HCT116 (cell line): ENCODE measurements at regions not wholly inside any gene's neighbourhood (a gene's known extent, or its start where the extent isn't known, plus 50 kb on each side); places are given as distances from the start of the nearest gene placed in this dataset.

Experiments
- ATAC-seq: fragments of 200-7000 bp; cut with Tn5 transposase; 2 replicates; pipeline ENCODE4 v1.9.1; 2020; ENCODE audit warnings: mild to moderate bottlenecking, moderate library complexity
- BruUV-seq: library from RNA; stranded (reverse); fragments of 400-500 nt; replicated peaks from 2 replicates; lab custom pipeline; 2021; lab: Mats Ljungman, UMichigan
- CTCF ChIA-PET: fragments of 300-600 bp; sonication (Branson Sonifier 250); formaldehyde crosslinking; loops from one replicate; lab custom pipeline; 2021; ENCODE audit warnings: antibody characterized with exemption; lab: Charles Lee
- POLR2A ChIA-PET: fragments of 300-600, 350-600 bp; sonication (Branson Sonifier 250); formaldehyde crosslinking; loops from one replicate; lab custom pipeline; 2021; ENCODE audit warnings: antibody characterized with exemption; lab: Charles Lee
- RAD21 ChIA-PET, 2 experiments: fragments of 300-600 bp; sonication (Branson Sonifier 250); formaldehyde crosslinking; loops; one replicate each; lab custom pipeline; 2023; ENCODE audit warnings: low total read pairs in 2 of 2; ENCODE audit not compliant: uncharacterized antibody in 2 of 2, unreplicated experiment in 2 of 2, low non-redundant PET in 1 of 2; lab: Charles Lee
- DNase-seq: peaks from one replicate; pipeline ENCODE4 v3.0.0-alpha.2; 2010; ENCODE audit warnings: low read depth, low spot score
- H2AFZ ChIP-seq: fragments of 200-600 bp; shearing (Covaris generic), sonication (generic); 2 replicates; pipeline ENCODE4 v1.6.1; 2017; ENCODE audit warnings: low read depth, mixed run types, mixed read lengths, antibody characterized with exemption, low read length; ENCODE audit not compliant: poor library complexity, severe bottlenecking
- H3K27ac ChIP-seq: 2 replicates; pipeline ENCODE4 v1.5.1; 2012; ENCODE audit warnings: low read depth, low read length
- H3K27me3 ChIP-seq: fragments of 200-600 bp; sonication (generic); 2 replicates; pipeline ENCODE4 v1.6.1; 2016; ENCODE audit warnings: mixed run types, low read length, mixed read lengths; ENCODE audit not compliant: insufficient read depth
- H3K36me3 ChIP-seq, 2 experiments: fragments of 200-500 bp in 1 of 2; fragments of 200-600 bp in 1 of 2; sonication (Bioruptor generic) in 1 of 2; sonication (generic) in 1 of 2; 2 replicates each; pipeline versions ENCODE4 v1.5.1 to v1.6.1; 2014 to 2016; ENCODE audit warnings: low read length in 2 of 2, inconsistent platforms in 1 of 2, mixed read lengths in 1 of 2, mixed run types in 1 of 2; ENCODE audit not compliant: insufficient read depth in 2 of 2, control insufficient read depth in 1 of 2
- H3K4me1 ChIP-seq, 2 experiments: fragments of 200-600 bp in 1 of 2; sonication (generic) in 1 of 2; 2 replicates each; pipeline versions ENCODE4 v1.5.1 to v1.6.1; 2012 to 2017; ENCODE audit warnings: low read length in 2 of 2, inconsistent platforms in 1 of 2, mild to moderate bottlenecking in 1 of 2, mixed read lengths in 1 of 2, mixed run types in 1 of 2, moderate library complexity in 1 of 2; ENCODE audit not compliant: insufficient read depth in 2 of 2, control insufficient read depth in 1 of 2
- H3K4me2 ChIP-seq: fragments of 200-600 bp; sonication (generic); 2 replicates; pipeline ENCODE4 v1.6.1; 2017; ENCODE audit warnings: mixed run types, low read length, mixed read lengths
- H3K4me3 ChIP-seq, 2 experiments: fragments of 200-600 bp in 1 of 2; sonication (generic) in 1 of 2; replicated peaks in 1 of 2; 2 replicates each; pipeline ENCODE4 v1.5.1; 2011 to 2016; ENCODE audit warnings: low read length in 2 of 2, control low read depth in 1 of 2, low read depth in 1 of 2, mild to moderate bottlenecking in 1 of 2, mixed read lengths in 1 of 2, mixed run types in 1 of 2
- H3K79me2 ChIP-seq: fragments of 200-600 bp; sonication (generic); 2 replicates; pipeline ENCODE4 v1.6.1; 2017; ENCODE audit warnings: mild to moderate bottlenecking, mixed run types, low read length, moderate library complexity, mixed read lengths; ENCODE audit not compliant: insufficient read depth
- H3K9ac ChIP-seq: fragments of 200-600 bp; sonication (generic); 2 replicates; pipeline ENCODE4 v1.6.1; 2016; ENCODE audit warnings: low read length, mixed read lengths
- H3K9me2 ChIP-seq: fragments of 200-600 bp; sonication (generic), shearing (Covaris generic); 2 replicates; pipeline ENCODE4 v1.6.1; 2017; ENCODE audit warnings: mixed run types, mild to moderate bottlenecking, moderate library complexity; ENCODE audit not compliant: insufficient read depth
- H3K9me3 ChIP-seq, 2 experiments: fragments of 200-500 bp in 1 of 2; fragments of 200-600 bp in 1 of 2; sonication (Bioruptor generic) in 1 of 2; sonication (generic) in 1 of 2; 2 replicates each; pipeline ENCODE4 v1.6.1; 2014 to 2017; ENCODE audit warnings: low read length in 2 of 2, mixed read lengths in 2 of 2, inconsistent platforms in 1 of 2, low read depth in 1 of 2, mild to moderate bottlenecking in 1 of 2, mixed run types in 1 of 2, moderate library complexity in 1 of 2; ENCODE audit not compliant: control insufficient read depth in 1 of 2, insufficient read depth in 1 of 2
- H4K20me1 ChIP-seq: fragments of 200-600 bp; sonication (generic), shearing (Covaris generic); 2 replicates; pipeline ENCODE4 v1.6.1; 2017; ENCODE audit warnings: mixed run types, mild to moderate bottlenecking, moderate library complexity; ENCODE audit not compliant: insufficient read depth
- CTCF ChIP-seq, 3 experiments: fragments of 200-600 bp in 1 of 3; sonication (generic) in 1 of 3; IDR thresholded peaks in 2 of 3; conservative IDR thresholded peaks in 1 of 3; 2 replicates each; pipeline ENCODE4 v1.5.1; 2012 to 2017; ENCODE audit warnings: low read depth in 2 of 3, low read length in 2 of 3, antibody characterized with exemption in 1 of 3, borderline replicate concordance in 1 of 3, control low read depth in 1 of 3, mild to moderate bottlenecking in 1 of 3, mixed read lengths in 1 of 3, mixed run types in 1 of 3, moderate library complexity in 1 of 3; ENCODE audit not compliant: insufficient read depth in 1 of 3
- EZH2 ChIP-seq: fragments of 200-600 bp; sonication (generic); IDR thresholded peaks from 2 replicates; pipeline ENCODE4 v1.6.1; 2017; ENCODE audit warnings: antibody characterized with exemption, mixed run types
- FOSL1 ChIP-seq: IDR thresholded peaks from 2 replicates; pipeline ENCODE4 v1.6.1; 2012; ENCODE audit warnings: low read depth
- MAX ChIP-seq: IDR thresholded peaks from 2 replicates; pipeline ENCODE4 v1.6.1; 2012
- POLR2AphosphoS5 ChIP-seq: IDR thresholded peaks from 2 replicates; pipeline ENCODE4 v1.6.1; 2011; ENCODE audit warnings: mild to moderate bottlenecking, low read depth, low read length, moderate library complexity
- REST ChIP-seq: IDR thresholded peaks from 2 replicates; pipeline ENCODE4 v1.6.1; 2012; ENCODE audit warnings: low read depth
- intact Hi-C: fragments of 100-400 bp; cut with micrococcal nuclease; formaldehyde crosslinking; loops from 2 replicates; pipeline ENCODE4 v1.10.0; 2022

- no peak for TF ChIP-seq CTCF (IDR thresholded peaks at IDR 0.05 in 2 of 3, conservative IDR thresholded peaks at IDR 0.05 in 1 of 3; ENCODE audit: borderline replicate concordance in 1 of 3, insufficient read depth in 1 of 3, low read depth in 2 of 3, low read length in 2 of 3)
Measured at GRCh38 chr6:144782634-144783033, 497.5 kb downstream of the UTRN start (continued).

- no peaks in the 10 kb centered on the region for H3K79me2 ChIP-seq
- no TSS peak for BruUV-seq
- H3K27me3 ChIP-seq, result no peaks in the 10 kb centered on the region
- H4K20me1 ChIP-seq, result no peaks in the 10 kb centered on the region
- POLR2A ChIA-PET, result no interaction called here
- RAD21 ChIA-PET, result no interaction called here
- no peak overlapping the region for H3K9ac ChIP-seq
- H3K9me2 ChIP-seq, result no peaks in the 10 kb centered on the region; the same call in 1 of the 2 replicates
- intact Hi-C loops, result no loop called here
- H3K4me1 ChIP-seq, result no peaks in the 10 kb centered on the region; a peak in 1 of 4 replicates
- DNase-seq (no peak), ATAC-seq (no peak)
- TF ChIP-seq MAX, result no peak
- TF ChIP-seq FOSL1, result no peak
- TF ChIP-seq EZH2, result no peak
- no peak for TF ChIP-seq POLR2AphosphoS5
- H3K27ac ChIP-seq, result no peak overlapping the region
- H3K9me3 ChIP-seq, result no peaks in the 10 kb centered on the region
- no peaks in the 10 kb centered on the region for H3K36me3 ChIP-seq
- no peak overlapping the region for H3K4me2 ChIP-seq
- CTCF ChIA-PET, result no interaction called here
- no peak overlapping the region for H3K4me3 ChIP-seq
- H2AFZ ChIP-seq, result no peak overlapping the region
Measured at GRCh38 chr6:144785056-144785455, 499.9 kb downstream of the UTRN start.

GRCh38 chr6:144786825-144787224 lies 501.7 kb downstream of the UTRN start:
- Histone ChIP-seq H3K79me2 (no peaks in the 10 kb centered on the region), H3K4me3 (no peak overlapping the region), H4K20me1 (no peaks in the 10 kb centered on the region), H3K9me2 (no peaks in the 10 kb centered on the region; the same call in 1 of the 2 replicates), H3K36me3 (no peaks in the 10 kb centered on the region), H3K9ac (no peak overlapping the region), H3K27me3 (no peaks in the 10 kb centered on the region), H3K27ac (no peak overlapping the region), H3K9me3 (no peaks in the 10 kb centered on the region), H3K4me2 (no peak overlapping the region), H2AFZ (no peak overlapping the region), H3K4me1 (no peaks in the 10 kb centered on the region; a peak in 1 of 4 replicates)
- RAD21 ChIA-PET, result no interaction called here
- intact Hi-C loops, result no loop called here
- POLR2A ChIA-PET, result no interaction called here
- ATAC-seq (no peak), DNase-seq (no peak)
- CTCF ChIA-PET, result no interaction called here
- no TSS peak for BruUV-seq
- TF ChIP-seq REST, result no peak
